SK-N-SH treated with all-trans-retinoic acid at 6 μM for 48 hours (cell line): ENCODE measurements at regions not wholly inside any gene's neighbourhood (a gene's known extent, or its start where the extent isn't known, plus 50 kb on each side); places are given as distances from the start of the nearest gene placed in this dataset.

Experiments
- ARNTL ChIP-seq: fragments of 450-650 bp; formaldehyde crosslinking; IDR thresholded peaks from 2 replicates; pipeline ENCODE4 v1.5.0; 2020; ENCODE audit warnings: low read depth, mild to moderate bottlenecking, moderate library complexity, borderline replicate concordance
- CSRNP3 ChIP-seq: fragments of 250-450 bp; sonication (Bioruptor Pico); IDR thresholded peaks from 2 replicates; pipeline ENCODE4 v1.5.1; 2021; ENCODE audit warnings: mild to moderate bottlenecking, moderate library complexity
- GLIS3 ChIP-seq: fragments of 250-450 bp; sonication (Bioruptor Pico); IDR thresholded peaks from 2 replicates; pipeline ENCODE4 v1.5.0; 2020; ENCODE audit warnings: mild to moderate bottlenecking, moderate library complexity
- OSR1 ChIP-seq: fragments of 250-450 bp; sonication (Bioruptor Pico); IDR thresholded peaks from 2 replicates; pipeline ENCODE4 v1.8.0; 2022; ENCODE audit warnings: moderate library complexity, mild to moderate bottlenecking, inconsistent platforms
- POU6F1 ChIP-seq: fragments of 250-450 bp; sonication (Bioruptor Pico); IDR thresholded peaks from 2 replicates; pipeline ENCODE4 v1.8.0; 2021; ENCODE audit warnings: low read depth, mild to moderate bottlenecking, moderate library complexity, borderline replicate concordance
- RARB ChIP-seq: fragments of 250-450 bp; sonication (Bioruptor Pico); IDR thresholded peaks from 2 replicates; pipeline ENCODE4 v1.8.0; 2021; ENCODE audit warnings: mild to moderate bottlenecking, moderate library complexity
- SNAI2 ChIP-seq: fragments of 250-450 bp; sonication (Bioruptor Pico); IDR thresholded peaks from 2 replicates; pipeline ENCODE4 v1.5.0; 2020; ENCODE audit warnings: mild to moderate bottlenecking, moderate library complexity
- TOX ChIP-seq: fragments of 250-450 bp; sonication (Bioruptor Pico); IDR thresholded peaks from 2 replicates; pipeline ENCODE4 v1.8.0; 2021; ENCODE audit warnings: mild to moderate bottlenecking, moderate library complexity, borderline replicate concordance
- ZC3H10 ChIP-seq: fragments of 250-450 bp; sonication (Bioruptor Pico); IDR thresholded peaks from 2 replicates; pipeline ENCODE4 v1.5.1; 2021; ENCODE audit warnings: mild to moderate bottlenecking, moderate library complexity
- ZNF565 ChIP-seq: fragments of 450-650 bp; formaldehyde crosslinking; conservative IDR thresholded peaks from 2 replicates; pipeline ENCODE4 v1.5.0; 2020; ENCODE audit warnings: low read depth, mild to moderate bottlenecking, moderate library complexity
- TF ChIP-seq, protein P1 (sequence below): fragments of 250-450 bp; sonication (Bioruptor Pico); IDR thresholded peaks from 2 replicates; pipeline ENCODE4 v1.8.0; 2020; ENCODE audit warnings: mild to moderate bottlenecking, moderate library complexity, borderline replicate concordance
- TF ChIP-seq, protein P2 (sequence below): fragments of 250-450 bp; sonication (Bioruptor Pico); IDR thresholded peaks from 2 replicates; pipeline ENCODE4 v1.5.1; 2020; ENCODE audit warnings: low read depth, mild to moderate bottlenecking, moderate library complexity
- TF ChIP-seq, protein P3 (sequence below): fragments of 250-450 bp; sonication (Bioruptor Pico); IDR thresholded peaks from 2 replicates; pipeline ENCODE4 v1.5.0; 2020; ENCODE audit warnings: mild to moderate bottlenecking, moderate library complexity

DNA sequence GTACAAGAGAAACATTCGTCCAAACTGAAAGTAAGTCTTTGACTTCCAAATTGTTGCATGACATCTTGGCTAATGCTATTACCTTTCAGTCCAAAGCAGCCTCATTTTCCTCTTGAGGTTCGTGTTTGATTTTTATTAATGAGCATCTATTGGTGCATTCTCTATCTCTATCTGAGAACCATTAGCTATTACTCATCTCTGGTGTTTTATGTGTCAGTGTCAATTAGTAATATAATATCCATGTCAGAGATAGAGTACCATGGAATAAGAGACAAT, 388.1 kb upstream of the GOT2 start:
- TF ChIP-seq SNAI2 (no peak), TOX (CRISPR knock-in tag) (no peak), GLIS3 (CRISPR knock-in tag) (no peak), RARB (CRISPR knock-in tag) (no peak), ARNTL (no peak), POU6F1 (CRISPR knock-in tag) (no peak), CSRNP3 (CRISPR knock-in tag) (no peak), OSR1 (CRISPR knock-in tag) (no peak), ZNF565 (CRISPR knock-in tag) (no peak), ZC3H10 (CRISPR knock-in tag) (no peak)
- TF ChIP-seq, protein P1, sequence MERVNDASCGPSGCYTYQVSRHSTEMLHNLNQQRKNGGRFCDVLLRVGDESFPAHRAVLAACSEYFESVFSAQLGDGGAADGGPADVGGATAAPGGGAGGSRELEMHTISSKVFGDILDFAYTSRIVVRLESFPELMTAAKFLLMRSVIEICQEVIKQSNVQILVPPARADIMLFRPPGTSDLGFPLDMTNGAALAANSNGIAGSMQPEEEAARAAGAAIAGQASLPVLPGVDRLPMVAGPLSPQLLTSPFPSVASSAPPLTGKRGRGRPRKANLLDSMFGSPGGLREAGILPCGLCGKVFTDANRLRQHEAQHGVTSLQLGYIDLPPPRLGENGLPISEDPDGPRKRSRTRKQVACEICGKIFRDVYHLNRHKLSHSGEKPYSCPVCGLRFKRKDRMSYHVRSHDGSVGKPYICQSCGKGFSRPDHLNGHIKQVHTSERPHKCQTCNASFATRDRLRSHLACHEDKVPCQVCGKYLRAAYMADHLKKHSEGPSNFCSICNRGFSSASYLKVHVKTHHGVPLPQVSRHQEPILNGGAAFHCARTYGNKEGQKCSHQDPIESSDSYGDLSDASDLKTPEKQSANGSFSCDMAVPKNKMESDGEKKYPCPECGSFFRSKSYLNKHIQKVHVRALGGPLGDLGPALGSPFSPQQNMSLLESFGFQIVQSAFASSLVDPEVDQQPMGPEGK (CRISPR knock-in tag), result no peak
- TF ChIP-seq, protein P2, sequence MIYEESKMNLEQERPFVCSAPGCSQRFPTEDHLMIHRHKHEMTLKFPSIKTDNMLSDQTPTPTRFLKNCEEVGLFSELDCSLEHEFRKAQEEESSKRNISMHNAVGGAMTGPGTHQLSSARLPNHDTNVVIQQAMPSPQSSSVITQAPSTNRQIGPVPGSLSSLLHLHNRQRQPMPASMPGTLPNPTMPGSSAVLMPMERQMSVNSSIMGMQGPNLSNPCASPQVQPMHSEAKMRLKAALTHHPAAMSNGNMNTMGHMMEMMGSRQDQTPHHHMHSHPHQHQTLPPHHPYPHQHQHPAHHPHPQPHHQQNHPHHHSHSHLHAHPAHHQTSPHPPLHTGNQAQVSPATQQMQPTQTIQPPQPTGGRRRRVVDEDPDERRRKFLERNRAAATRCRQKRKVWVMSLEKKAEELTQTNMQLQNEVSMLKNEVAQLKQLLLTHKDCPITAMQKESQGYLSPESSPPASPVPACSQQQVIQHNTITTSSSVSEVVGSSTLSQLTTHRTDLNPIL, result no peak
- TF ChIP-seq, protein P3, sequence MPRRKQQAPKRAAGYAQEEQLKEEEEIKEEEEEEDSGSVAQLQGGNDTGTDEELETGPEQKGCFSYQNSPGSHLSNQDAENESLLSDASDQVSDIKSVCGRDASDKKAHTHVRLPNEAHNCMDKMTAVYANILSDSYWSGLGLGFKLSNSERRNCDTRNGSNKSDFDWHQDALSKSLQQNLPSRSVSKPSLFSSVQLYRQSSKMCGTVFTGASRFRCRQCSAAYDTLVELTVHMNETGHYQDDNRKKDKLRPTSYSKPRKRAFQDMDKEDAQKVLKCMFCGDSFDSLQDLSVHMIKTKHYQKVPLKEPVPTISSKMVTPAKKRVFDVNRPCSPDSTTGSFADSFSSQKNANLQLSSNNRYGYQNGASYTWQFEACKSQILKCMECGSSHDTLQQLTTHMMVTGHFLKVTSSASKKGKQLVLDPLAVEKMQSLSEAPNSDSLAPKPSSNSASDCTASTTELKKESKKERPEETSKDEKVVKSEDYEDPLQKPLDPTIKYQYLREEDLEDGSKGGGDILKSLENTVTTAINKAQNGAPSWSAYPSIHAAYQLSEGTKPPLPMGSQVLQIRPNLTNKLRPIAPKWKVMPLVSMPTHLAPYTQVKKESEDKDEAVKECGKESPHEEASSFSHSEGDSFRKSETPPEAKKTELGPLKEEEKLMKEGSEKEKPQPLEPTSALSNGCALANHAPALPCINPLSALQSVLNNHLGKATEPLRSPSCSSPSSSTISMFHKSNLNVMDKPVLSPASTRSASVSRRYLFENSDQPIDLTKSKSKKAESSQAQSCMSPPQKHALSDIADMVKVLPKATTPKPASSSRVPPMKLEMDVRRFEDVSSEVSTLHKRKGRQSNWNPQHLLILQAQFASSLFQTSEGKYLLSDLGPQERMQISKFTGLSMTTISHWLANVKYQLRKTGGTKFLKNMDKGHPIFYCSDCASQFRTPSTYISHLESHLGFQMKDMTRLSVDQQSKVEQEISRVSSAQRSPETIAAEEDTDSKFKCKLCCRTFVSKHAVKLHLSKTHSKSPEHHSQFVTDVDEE, result no peak
